PC-9 (cell line): ENCODE measurements at regions not wholly inside any gene's neighbourhood (a gene's known extent, or its start where the extent isn't known, plus 50 kb on each side); places are given as distances from the start of the nearest gene placed in this dataset.

Experiments used
- BruUV-seq: library from RNA; stranded (reverse); fragments of 400-500 nt; replicated peaks from 2 replicates; lab custom pipeline; 2021; lab: Mats Ljungman, UMichigan
- CTCF ChIA-PET: fragments of 300-600 bp; sonication (Branson Sonifier 250); formaldehyde crosslinking; loops from one replicate; lab custom pipeline; 2022; ENCODE audit warnings: antibody characterized with exemption; lab: Charles Lee
- POLR2A ChIA-PET: fragments of 300-600 bp; sonication (Branson Sonifier 250); formaldehyde crosslinking; loops from one replicate; lab custom pipeline; 2022; ENCODE audit warnings: antibody characterized with exemption; ENCODE audit not compliant: unreplicated experiment; lab: Charles Lee
- DNase-seq, 2 experiments: peaks; one replicate each; pipeline versions ENCODE4 v3.0.0 to v3.0.0-alpha.2; 2015 to 2022; ENCODE audit warnings: mixed read lengths in 1 of 2
- H2AFZ ChIP-seq: fragments of 200-600 bp; sonication (generic); 2 replicates; pipeline ENCODE4 v1.8.1; 2017; ENCODE audit warnings: antibody characterized with exemption
- H3F3A ChIP-seq: fragments of 200-600 bp; sonication (generic); 2 replicates; pipeline ENCODE4 v1.8.1; 2017; ENCODE audit warnings: antibody characterized with exemption, mild to moderate bottlenecking, low read depth; ENCODE audit not compliant: insufficient read depth
- H3K27ac ChIP-seq: fragments of 200-600 bp; sonication (generic); 2 replicates; pipeline ENCODE4 v1.6.1; 2016; ENCODE audit warnings: mixed run types
- H3K27me3 ChIP-seq: fragments of 200-600 bp; sonication (generic); 2 replicates; pipeline ENCODE4 v1.6.1; 2016; ENCODE audit warnings: low read depth, mixed run types; ENCODE audit not compliant: insufficient read depth
- H3K36me3 ChIP-seq: fragments of 200-600 bp; sonication (generic); 2 replicates; pipeline ENCODE4 v1.6.1; 2016; ENCODE audit warnings: low read depth, mixed run types
- H3K4me1 ChIP-seq: fragments of 200-600 bp; sonication (generic); replicated peaks from 2 replicates; pipeline ENCODE4 v1.6.1; 2016; ENCODE audit warnings: mixed run types; ENCODE audit not compliant: insufficient read depth
- H3K4me2 ChIP-seq: fragments of 200-600 bp; sonication (generic); 2 replicates; pipeline ENCODE4 v1.6.1; 2017; ENCODE audit warnings: mixed run types
- H3K4me3 ChIP-seq: fragments of 200-600 bp; sonication (generic); 2 replicates; pipeline ENCODE4 v1.6.1; 2016; ENCODE audit warnings: mixed run types
- H3K79me2 ChIP-seq: fragments of 200-600 bp; sonication (generic); 2 replicates; pipeline ENCODE4 v1.6.1; 2017; ENCODE audit warnings: low read depth, mixed run types
- H3K9me2 ChIP-seq: fragments of 200-600 bp; sonication (generic); 2 replicates; pipeline ENCODE4 v1.8.1; 2017; ENCODE audit warnings: mild to moderate bottlenecking; ENCODE audit not compliant: insufficient read depth
- H3K9me3 ChIP-seq: fragments of 200-600 bp; sonication (generic); 2 replicates; pipeline ENCODE4 v1.8.1; 2016; ENCODE audit warnings: low read depth; ENCODE audit not compliant: insufficient read depth
- H4K20me1 ChIP-seq: fragments of 200-600 bp; sonication (generic); 2 replicates; pipeline ENCODE4 v1.8.1; 2017; ENCODE audit not compliant: insufficient read depth
- CTCF ChIP-seq: fragments of 200-600 bp; sonication (generic); conservative IDR thresholded peaks from 2 replicates; pipeline ENCODE4 v1.6.1; 2017; ENCODE audit warnings: mixed run types, antibody characterized with exemption, mild to moderate bottlenecking, moderate library complexity
- EZH2 ChIP-seq: fragments of 200-600 bp; sonication (generic); IDR thresholded peaks from 2 replicates; pipeline ENCODE4 v1.8.0; 2017; ENCODE audit warnings: antibody characterized with exemption, low read depth
- intact Hi-C: fragments of 100-400 bp; cut with micrococcal nuclease; formaldehyde crosslinking; loops from one replicate; pipeline ENCODE4 v1.10.0; 2022; ENCODE audit not compliant: unreplicated experiment

- no peaks in the 10 kb centered on the region for H3K79me2 ChIP-seq
- no peak overlapping the region for H3K4me2 ChIP-seq
- TF ChIP-seq CTCF: no peak
- CTCF ChIA-PET: no interaction called here
- no peaks in the 10 kb centered on the region for H4K20me1 ChIP-seq
- no peaks in the 10 kb centered on the region for H3K27me3 ChIP-seq
- POLR2A ChIA-PET: no interaction called here
- H3F3A ChIP-seq: no peaks in the 10 kb centered on the region
- DNase-seq: no peak
- H3K4me1 ChIP-seq: no peaks in the 10 kb centered on the region
- no peak overlapping the region for H3K4me3 ChIP-seq
- H3K9me2 ChIP-seq: no peaks in the 10 kb centered on the region
- no peaks in the 10 kb centered on the region for H3K9me3 ChIP-seq
- intact Hi-C loops: no loop called here
- BruUV-seq: no TSS peak
- no peak overlapping the region for H2AFZ ChIP-seq
- H3K36me3 ChIP-seq: no peaks in the 10 kb centered on the region
- no peak overlapping the region for H3K27ac ChIP-seq
Measured at GRCh38 chr3:152629363-152630122, 205.4 kb upstream of the P2RY1 start.

GRCh38 chr3:152635389-152635788 lies 199.5 kb upstream of the P2RY1 start:
- Histone ChIP-seq H3K27me3 (no peaks in the 10 kb centered on the region), H3K4me1 (no peaks in the 10 kb centered on the region), H3K79me2 (no peaks in the 10 kb centered on the region), H3K4me3 (no peak overlapping the region), H3K9me2 (no peaks in the 10 kb centered on the region), H3K9me3 (no peaks in the 10 kb centered on the region), H3K36me3 (no peaks in the 10 kb centered on the region), H4K20me1 (no peaks in the 10 kb centered on the region), H3K4me2 (no peak overlapping the region), H3K27ac (no peak overlapping the region), H3F3A (no peaks in the 10 kb centered on the region), H2AFZ (no peak overlapping the region)
- ChIA-PET CTCF (no interaction called here), POLR2A (no interaction called here)
- DNase-seq: no peak
- BruUV-seq: no TSS peak
- intact Hi-C loops: no loop called here
- no peak for TF ChIP-seq EZH2
- TF ChIP-seq CTCF: no peak

- TF ChIP-seq CTCF (no peak), EZH2 (no peak)
- BruUV-seq: no TSS peak
Measured at GRCh38 chr3:152636651-152637050, 198.3 kb upstream of the P2RY1 start.

More at GRCh38 chr3:152636651-152637050, 198.3 kb upstream of the P2RY1 start:
- no peak overlapping the region for H3K4me3 ChIP-seq
- no peak overlapping the region for H3K4me2 ChIP-seq
- H3K79me2 ChIP-seq: no peaks in the 10 kb centered on the region
- no peak overlapping the region for H2AFZ ChIP-seq
- CTCF ChIA-PET: no interaction called here
- intact Hi-C loops: no loop called here
- no peak overlapping the region for H3K27ac ChIP-seq
- POLR2A ChIA-PET: no interaction called here
- H3K4me1 ChIP-seq: no peaks in the 10 kb centered on the region
- H4K20me1 ChIP-seq: no peaks in the 10 kb centered on the region
- H3F3A ChIP-seq: no peaks in the 10 kb centered on the region
- no peaks in the 10 kb centered on the region for H3K27me3 ChIP-seq
- no peaks in the 10 kb centered on the region for H3K36me3 ChIP-seq
- H3K9me2 ChIP-seq: no peaks in the 10 kb centered on the region
- H3K9me3 ChIP-seq: no peaks in the 10 kb centered on the region
- no peak for DNase-seq
